IMR-90 (cell line): ENCODE measurements at regions not wholly inside any gene's neighbourhood (a gene's known extent, or its start where the extent isn't known, plus 50 kb on each side); places are given as distances from the start of the nearest gene placed in this dataset.

Source experiments
- ATAC-seq: fragments of 200-7000 bp; cut with Tn5 transposase; 2 replicates; pipeline ENCODE4 v1.9.1; 2020; ENCODE audit warnings: low read depth, mild to moderate bottlenecking, moderate library complexity
- BruUV-seq: library from RNA; stranded (reverse); fragments of 400-500 nt; replicated peaks from 2 replicates; lab custom pipeline; 2021; lab: Mats Ljungman, UMichigan
- CTCF ChIA-PET: fragments of 300-600 bp; formaldehyde crosslinking; extraction: SDS; loops from one replicate; lab custom pipeline; 2021; ENCODE audit warnings: antibody characterized with exemption; lab: Yijun Ruan, JAX
- POLR2A ChIA-PET: fragments of 300-600 bp; sonication (Branson Sonifier 250); formaldehyde crosslinking; loops from one replicate; lab custom pipeline; 2022; ENCODE audit warnings: antibody characterized with exemption; ENCODE audit not compliant: unreplicated experiment; lab: Charles Lee
- DNase-seq: peaks from one replicate; pipeline ENCODE4 v3.0.0; 2013
- H2AFZ ChIP-seq: replicated peaks from 2 replicates; pipeline ENCODE3; 2013; ENCODE audit warnings: low read length, mild to moderate bottlenecking; ENCODE audit not compliant: poor library complexity
- H2AK5ac ChIP-seq: 2 replicates; pipeline ENCODE4 v1.6.1; 2013; ENCODE audit warnings: low read depth, low read length, inconsistent platforms
- H2AK9ac ChIP-seq: replicated peaks from 2 replicates; pipeline ENCODE3; 2013; ENCODE audit warnings: mild to moderate bottlenecking, low read depth, low read length, moderate library complexity; ENCODE audit not compliant: poor library complexity
- H2BK120ac ChIP-seq: 2 replicates; pipeline ENCODE4 v1.6.1; 2013; ENCODE audit warnings: low read depth, low read length, inconsistent platforms
- H2BK15ac ChIP-seq: 3 replicates; pipeline ENCODE4 v1.6.1; 2013; ENCODE audit warnings: low read depth, low read length, inconsistent platforms
- H2BK20ac ChIP-seq: 2 replicates; pipeline ENCODE4 v1.6.1; 2013; ENCODE audit warnings: low read depth, mild to moderate bottlenecking, inconsistent platforms, low read length, moderate library complexity
- H2BK5ac ChIP-seq: 2 replicates; pipeline ENCODE4 v1.6.1; 2013; ENCODE audit warnings: mild to moderate bottlenecking, low read depth, low read length, inconsistent platforms; ENCODE audit not compliant: poor library complexity, severe bottlenecking
- H3K14ac ChIP-seq: replicated peaks from 2 replicates; pipeline ENCODE4 v1.6.1; 2013; ENCODE audit warnings: low read depth, low read length, inconsistent platforms
- H3K18ac ChIP-seq: 2 replicates; pipeline ENCODE4 v1.6.1; 2013; ENCODE audit warnings: low read depth, low read length, control low read depth
- H3K23ac ChIP-seq: 2 replicates; pipeline ENCODE4 v1.6.1; 2013; ENCODE audit warnings: low read depth, low read length, inconsistent platforms
- H3K27ac ChIP-seq: 2 replicates; pipeline ENCODE4 v1.5.1; 2013; ENCODE audit warnings: mild to moderate bottlenecking, control low read depth, low read length; ENCODE audit not compliant: insufficient read depth
- H3K27me3 ChIP-seq: 2 replicates; pipeline ENCODE4 v1.6.1; 2013; ENCODE audit warnings: low read length; ENCODE audit not compliant: control insufficient read depth, insufficient read depth
- H3K36me3 ChIP-seq: 2 replicates; pipeline ENCODE4 v1.6.1; 2013; ENCODE audit warnings: low read length, mixed read lengths; ENCODE audit not compliant: control insufficient read depth, insufficient read depth
- H3K4ac ChIP-seq: 2 replicates; pipeline ENCODE4 v1.6.1; 2013; ENCODE audit warnings: low read depth, low read length, inconsistent platforms
- H3K4me1 ChIP-seq: 2 replicates; pipeline ENCODE4 v1.6.1; 2013; ENCODE audit warnings: low read length, mixed read lengths; ENCODE audit not compliant: control insufficient read depth, insufficient read depth
- H3K4me2 ChIP-seq: 2 replicates; pipeline ENCODE4 v1.6.1; 2013; ENCODE audit warnings: low read depth, mild to moderate bottlenecking, control low read depth, low read length, moderate library complexity
- H3K4me3 ChIP-seq: 2 replicates; pipeline ENCODE4 v1.5.1; 2013; ENCODE audit warnings: low read depth, mild to moderate bottlenecking, control low read depth, low read length, moderate library complexity; ENCODE audit not compliant: insufficient read depth
- H3K56ac ChIP-seq: 2 replicates; pipeline ENCODE4 v1.6.1; 2013; ENCODE audit warnings: low read length, inconsistent platforms; ENCODE audit not compliant: insufficient read depth; ENCODE audit errors: extremely low read depth
- H3K79me1 ChIP-seq, 2 experiments: 2 replicates each; pipeline ENCODE4 v1.6.1; 2013; ENCODE audit warnings: low read length in 2 of 2, inconsistent platforms in 1 of 2, low read depth in 1 of 2
- H3K9ac ChIP-seq: 2 replicates; pipeline ENCODE4 v1.6.1; 2013; ENCODE audit warnings: low read depth, low read length, control low read depth
- H3K9me1 ChIP-seq: 2 replicates; pipeline ENCODE4 v1.6.1; 2013; ENCODE audit warnings: low read length, inconsistent platforms; ENCODE audit not compliant: insufficient read depth
- H3K9me3 ChIP-seq: 2 replicates; pipeline ENCODE4 v1.6.1; 2013; ENCODE audit warnings: low read length; ENCODE audit not compliant: control insufficient read depth, insufficient read depth
- H4K20me1 ChIP-seq: 2 replicates; pipeline ENCODE4 v1.6.1; 2013; ENCODE audit warnings: low read length, inconsistent platforms; ENCODE audit not compliant: insufficient read depth
- H4K5ac ChIP-seq: 2 replicates; pipeline ENCODE4 v1.6.1; 2013; ENCODE audit warnings: mild to moderate bottlenecking, low read depth, low read length, control low read depth
- H4K8ac ChIP-seq, 2 experiments: 2 replicates each; pipeline ENCODE4 v1.6.1; 2013; ENCODE audit warnings: low read depth in 2 of 2, low read length in 2 of 2, control low read depth in 1 of 2, inconsistent platforms in 1 of 2
- H4K91ac ChIP-seq: 2 replicates; pipeline ENCODE4 v1.6.1; 2013; ENCODE audit warnings: low read depth, low read length, inconsistent platforms; ENCODE audit not compliant: insufficient read depth
- BHLHE40 ChIP-seq: fragments of 150-350 bp; IDR thresholded peaks from 2 replicates; pipeline ENCODE4 v1.6.1; 2016; ENCODE audit warnings: mild to moderate bottlenecking, low read depth, low read length
- CEBPB ChIP-seq: IDR thresholded peaks from 2 replicates; pipeline ENCODE4 v1.6.1; 2012; ENCODE audit warnings: low read depth, low read length, improper control_type of control experiment
- CHD1 ChIP-seq: IDR thresholded peaks from 2 replicates; pipeline ENCODE4 v1.6.1; 2012; ENCODE audit warnings: low read depth, low read length, improper control_type of control experiment
- CTCF ChIP-seq: conservative IDR thresholded peaks from 2 replicates; pipeline ENCODE4 v1.5.1; 2012; ENCODE audit warnings: mild to moderate bottlenecking, low read depth, low read length, improper control_type of control experiment
- ELK1 ChIP-seq: fragments of 150-350 bp; IDR thresholded peaks from 2 replicates; pipeline ENCODE4 v1.6.1; 2016; ENCODE audit warnings: low read depth, mild to moderate bottlenecking, low read length, moderate library complexity, borderline replicate concordance
- FOS ChIP-seq: fragments of 150-350 bp; IDR thresholded peaks from 2 replicates; pipeline ENCODE4 v1.6.1; 2016; ENCODE audit warnings: low read depth, low read length
- MAFK ChIP-seq: IDR thresholded peaks from 2 replicates; pipeline ENCODE4 v1.6.1; 2012; ENCODE audit warnings: low read depth, low read length, improper control_type of control experiment
- MAZ ChIP-seq: IDR thresholded peaks from 2 replicates; pipeline ENCODE4 v1.6.1; 2012; ENCODE audit warnings: low read depth, mild to moderate bottlenecking, low read length, improper control_type of control experiment, moderate library complexity, borderline replicate concordance
- MXI1 ChIP-seq: IDR thresholded peaks from 2 replicates; pipeline ENCODE4 v1.6.1; 2012; ENCODE audit warnings: low read depth, mild to moderate bottlenecking, low read length, moderate library complexity, borderline replicate concordance
- NFE2L2 ChIP-seq: fragments of 150-350 bp; IDR thresholded peaks from 2 replicates; pipeline ENCODE4 v1.6.1; 2016; ENCODE audit warnings: low read depth, mild to moderate bottlenecking, low read length
- POLR2A ChIP-seq: IDR thresholded peaks from 2 replicates; pipeline ENCODE4 v1.6.1; 2012; ENCODE audit warnings: mild to moderate bottlenecking, low read depth, low read length
- RAD21 ChIP-seq: IDR thresholded peaks from 2 replicates; pipeline ENCODE4 v1.6.1; 2012; ENCODE audit warnings: low read length, improper control_type of control experiment
- RCOR1 ChIP-seq: IDR thresholded peaks from 2 replicates; pipeline ENCODE4 v1.6.1; 2012; ENCODE audit warnings: mild to moderate bottlenecking, low read length, improper control_type of control experiment; ENCODE audit not compliant: insufficient replicate concordance
- RFX5 ChIP-seq: IDR thresholded peaks from 2 replicates; pipeline ENCODE4 v1.8.0; 2012; ENCODE audit warnings: low read depth, mild to moderate bottlenecking, low read length, moderate library complexity
- SMC3 ChIP-seq: fragments of 150-350 bp; IDR thresholded peaks from 2 replicates; pipeline ENCODE4 v1.6.1; 2016; ENCODE audit warnings: low read depth, mild to moderate bottlenecking, antibody characterized with exemption, low read length, moderate library complexity
- USF2 ChIP-seq: fragments of 150-350 bp; IDR thresholded peaks from 2 replicates; pipeline ENCODE4 v1.6.1; 2017; ENCODE audit warnings: mild to moderate bottlenecking, antibody characterized with exemption, low read length, low read depth
- WGBS, 2 experiments: methylation state at CpG; one replicate each; pipeline versions ENCODE4 v1.1.5 to v1.1.7; 2013; ENCODE audit warnings: missing lambda C conversion rate in 2 of 2; ENCODE audit not compliant: insufficient read length in 1 of 2; ENCODE audit errors: extremely low coverage in 2 of 2; 5-methylcytosine and 5-hydroxymethylcytosine counted together
- dilution Hi-C: fragments of 300-500 bp; cut with HindIII; formaldehyde crosslinking; loops from one replicate; pipeline ENCODE4 v1.14.3; 2018; ENCODE audit warnings: low sequenced_read_pairs; ENCODE audit not compliant: unreplicated experiment
- in situ Hi-C: fragments of 300-500 bp; cut with MboI; formaldehyde crosslinking; loops from 3 replicates; pipeline ENCODE4 v1.14.3; 2019; ENCODE audit warnings: low sequenced_read_pairs, inconsistent platforms, mixed read lengths
- intact Hi-C: fragments of 100-400 bp; cut with micrococcal nuclease; formaldehyde crosslinking; loops from 2 replicates; pipeline ENCODE4 v1.10.0; 2022

DNA sequence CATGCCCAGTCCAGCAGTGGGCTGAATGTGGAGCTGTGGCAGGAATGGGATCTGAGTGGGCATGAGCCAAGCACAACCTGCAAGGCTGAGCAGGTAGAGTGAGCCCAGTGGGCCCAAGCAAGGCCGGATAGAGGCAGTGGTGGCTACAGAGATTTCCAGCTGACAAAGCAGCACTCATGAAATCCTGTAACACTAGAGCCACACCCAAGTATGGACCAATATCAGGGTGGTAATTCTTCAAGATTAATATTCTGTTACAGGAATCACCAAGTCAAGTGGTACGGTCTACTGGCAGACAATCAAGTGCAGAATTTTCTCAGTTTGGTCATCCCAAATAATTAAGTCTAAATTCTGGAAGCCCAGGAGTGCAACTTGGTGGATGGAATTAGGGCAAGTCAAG is 132.4 kb upstream of the ENPEP start:
- ChIA-PET CTCF (no interaction called here), POLR2A (no interaction called here)
- DNase-seq (no peak), ATAC-seq (no peak)
- Histone ChIP-seq H4K20me1 (no peaks in the 10 kb centered on the region), H3K27ac (no peak overlapping the region), H3K36me3 (no peaks in the 10 kb centered on the region), H3K18ac (no peak overlapping the region), H3K4me1 (no peaks in the 10 kb centered on the region), H4K91ac (no peak overlapping the region), H3K4me2 (no peak overlapping the region), H3K9ac (no peak overlapping the region), H4K5ac (no peak overlapping the region), H3K4ac (no peak overlapping the region), H2BK15ac (no peak overlapping the region), H3K79me1 (no peaks in the 10 kb centered on the region), H2BK20ac (no peak overlapping the region), H3K23ac (no peak overlapping the region), H2AK5ac (no peak overlapping the region), H3K9me1 (no peaks in the 10 kb centered on the region), H2BK5ac (no peak overlapping the region), H3K56ac (no peak overlapping the region), H3K4me3 (no peak overlapping the region), H3K14ac (no peak overlapping the region), H3K9me3 (no peaks in the 10 kb centered on the region), H3K27me3 (no peaks in the 10 kb centered on the region), H2AK9ac (no peak overlapping the region), H2BK120ac (no peak overlapping the region), H4K8ac (no peak overlapping the region), H2AFZ (peak overlapping the region; percentile 58)
- in situ Hi-C loops = no loop called here
- TF ChIP-seq USF2 = no peak
- TF ChIP-seq ELK1 = no peak
- TF ChIP-seq MAZ = no peak
- TF ChIP-seq CTCF = no peak
- no peak for TF ChIP-seq RAD21
- TF ChIP-seq BHLHE40 = no peak
- TF ChIP-seq MXI1 = no peak
- no peak for TF ChIP-seq FOS
- no peak for TF ChIP-seq MAFK
- no peak for TF ChIP-seq POLR2A
- no peak for TF ChIP-seq SMC3
- no peak for TF ChIP-seq RCOR1
- no peak for TF ChIP-seq CEBPB
- TF ChIP-seq CHD1 = no peak
- TF ChIP-seq NFE2L2 = no peak
- TF ChIP-seq RFX5 = no peak
- WGBS, 2 experiments = no CpG with 5 or more reads among the region's 2 CpGs
- dilution Hi-C loops = no loop called here
- intact Hi-C loops = loop anchor here (5.0 kb wide), 1 partner anchor 164 kb away; no protein-coding TSS in a partner anchor
- BruUV-seq = no TSS peak
